M059J (cell line): ENCODE measurements at regions not wholly inside any gene's neighbourhood (a gene's known extent, or its start where the extent isn't known, plus 50 kb on each side); places are given as distances from the start of the nearest gene placed in this dataset.
"Not testable (repeated sequence)": the region's sequence is repeated elsewhere in the genome, so short reads cannot be mapped to it uniquely, and the experiment has no call there.

ENCODE experiments used
- DNase-seq: peaks from one replicate; pipeline ENCODE4 v3.0.0-alpha.2; 2012; ENCODE audit warnings: low read depth

GRCh38 chr4:149045731-149046130 lies 603.5 kb upstream of the NR3C2 start:
- DNase-seq = no peak

GRCh38 chr4:149039786-149040185 lies 597.6 kb upstream of the NR3C2 start:
- not testable (repeated sequence) for DNase-seq

- DNase-seq = peak; percentile 15
Observed at GRCh38 chr4:149031399-149031798, 589.2 kb upstream of the NR3C2 start.

GRCh38 chr4:149029056-149029651 lies 586.9 kb upstream of the NR3C2 start:
- peak; percentile 16 for DNase-seq

GRCh38 chr4:149026696-149027095 lies 584.5 kb upstream of the NR3C2 start:
- no peak for DNase-seq

- no peak for DNase-seq
Observed at GRCh38 chr4:149017002-149017734, 575.0 kb upstream of the NR3C2 start.

GRCh38 chr4:149009223-149009622 lies 567.0 kb upstream of the NR3C2 start:
- no peak for DNase-seq

GRCh38 chr4:149008415-149009025 lies 566.3 kb upstream of the NR3C2 start:
- DNase-seq = no peak

- no peak for DNase-seq
Observed at GRCh38 chr4:149005191-149005590, 563.0 kb upstream of the NR3C2 start.

- DNase-seq = no peak
Observed at GRCh38 chr4:148999924-149000323, 557.7 kb upstream of the NR3C2 start.

GRCh38 chr4:148998719-148999118 lies 556.5 kb upstream of the NR3C2 start:
- peak; percentile 21 for DNase-seq

- no peak for DNase-seq
Observed at GRCh38 chr4:148986951-148987350, 544.7 kb upstream of the NR3C2 start.

GRCh38 chr4:148984951-148985350 lies 542.7 kb upstream of the NR3C2 start:
- no peak for DNase-seq

- no peak for DNase-seq
Observed at GRCh38 chr4:148982200-148982599, 540.0 kb upstream of the NR3C2 start.

GRCh38 chr4:148980782-148981480 lies 538.7 kb upstream of the NR3C2 start:
- no peak for DNase-seq

GRCh38 chr4:148978301-148978700 lies 536.1 kb upstream of the NR3C2 start:
- no peak for DNase-seq

- DNase-seq = no peak
Observed at GRCh38 chr4:148975464-148975863, 533.2 kb upstream of the NR3C2 start.

- DNase-seq = no peak
Observed at GRCh38 chr4:148965080-148965479, 522.9 kb upstream of the NR3C2 start.

GRCh38 chr4:148964456-148964855 lies 522.2 kb upstream of the NR3C2 start:
- DNase-seq = no peak

- DNase-seq = peak; percentile 63
Observed at GRCh38 chr4:148962539-148963290, 520.5 kb upstream of the NR3C2 start.

GRCh38 chr4:148961526-148961925 lies 519.3 kb upstream of the NR3C2 start:
- DNase-seq = peak; percentile 29

GRCh38 chr4:148958317-148958716 lies 516.1 kb upstream of the NR3C2 start:
- no peak for DNase-seq
